ENCODE measurements at regions not wholly inside any gene's neighbourhood (a gene's known extent, or its start where the extent isn't known, plus 50 kb on each side); places are given as distances from the start of the nearest gene placed in this dataset.

DNA sequence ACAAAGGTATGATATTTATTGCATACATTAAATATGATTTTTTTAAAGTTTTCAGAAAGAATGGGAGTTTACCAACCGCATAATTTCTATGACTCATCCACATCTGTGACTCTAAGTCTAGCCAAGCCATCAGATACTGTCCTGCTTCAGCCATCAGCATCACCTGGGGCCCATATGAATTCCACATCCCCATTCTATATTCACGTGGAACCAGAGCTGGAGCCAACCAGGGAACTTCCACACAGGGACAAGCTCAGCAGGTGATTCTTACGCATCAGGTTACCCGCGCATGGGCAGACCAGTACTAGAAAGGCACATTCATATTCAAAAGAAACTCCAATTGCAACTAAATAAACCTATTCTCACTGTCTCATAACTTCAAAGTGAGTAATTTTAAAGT lies 817.7 kb upstream of the IGFBP3 start:
- Histone ChIP-seq H3K36me3 (ENCODE audit: low read depth) (no peaks in the 10 kb centered on the region), H3K4me1 (ENCODE audit: insufficient read depth) (peaks cover 3% of the 10 kb centered on the region; the same call in 1 of the 2 replicates), H3K9me2 (ENCODE audit: insufficient read depth) (no peaks in the 10 kb centered on the region), H2AFZ (no peak overlapping the region), H4K20me1 (ENCODE audit: insufficient read depth) (no peaks in the 10 kb centered on the region), H3K9ac (no peak overlapping the region), H3F3A (ENCODE audit: insufficient read depth) (no peaks in the 10 kb centered on the region), H3K27me3 (replicated peaks; ENCODE audit: insufficient read depth) (no peaks in the 10 kb centered on the region), H3K9me3 (ENCODE audit: low read depth) (no peaks in the 10 kb centered on the region), H3K79me2 (ENCODE audit: insufficient read depth) (no peaks in the 10 kb centered on the region), H3K4me3 (no peak overlapping the region), H3K27ac (no peak overlapping the region), H3K4me2 (ENCODE audit: unreplicated experiment) (no peak overlapping the region)
- 97 to 98% methylated on average over 5 of the region's 5 CpGs for WGBS, 2 experiments (ENCODE audit: low coverage in 1 of 2, low lambda C conversion rate in 2 of 2, missing lambda C conversion rate in 2 of 2)
- no peak for DNase-seq
- in situ Hi-C loops (cut with MboI) = loop anchor here (25.0 kb wide), 1 partner anchor 826 kb away; the partner anchor contains the start of gene IGFBP3
- no peak for TF ChIP-seq EZH2phosphoT487 (IDR thresholded peaks at IDR 0.05; ENCODE audit: insufficient read depth, low read depth)
- TF ChIP-seq EZH2 (IDR thresholded peaks at IDR 0.05; ENCODE audit: insufficient read depth, poor library complexity, severe bottlenecking) = no peak

GRCh38 chr7:46738165-46738564 lies 817.1 kb upstream of the IGFBP3 start:
- Histone ChIP-seq H2AFZ (no peak overlapping the region), H3K36me3 (ENCODE audit: low read depth) (no peaks in the 10 kb centered on the region), H3K9me2 (ENCODE audit: insufficient read depth) (no peaks in the 10 kb centered on the region), H4K20me1 (ENCODE audit: insufficient read depth) (no peaks in the 10 kb centered on the region), H3K27me3 (replicated peaks; ENCODE audit: insufficient read depth) (no peaks in the 10 kb centered on the region), H3K4me2 (ENCODE audit: unreplicated experiment) (no peak overlapping the region), H3K79me2 (ENCODE audit: insufficient read depth) (no peaks in the 10 kb centered on the region), H3F3A (ENCODE audit: insufficient read depth) (no peaks in the 10 kb centered on the region), H3K27ac (no peak overlapping the region), H3K9me3 (ENCODE audit: low read depth) (no peaks in the 10 kb centered on the region), H3K4me1 (ENCODE audit: insufficient read depth) (peaks cover 3% of the 10 kb centered on the region; the same call in 1 of the 2 replicates), H3K4me3 (no peak overlapping the region), H3K9ac (no peak overlapping the region)
- WGBS, 2 experiments (ENCODE audit: low coverage in 1 of 2, low lambda C conversion rate in 2 of 2, missing lambda C conversion rate in 2 of 2) = 93% methylated on average over 5 of the region's 5 CpGs
- in situ Hi-C loops (cut with MboI) = loop anchor here (25.0 kb wide), 1 partner anchor 826 kb away; the partner anchor contains the start of gene IGFBP3
- TF ChIP-seq EZH2 (IDR thresholded peaks at IDR 0.05; ENCODE audit: insufficient read depth, poor library complexity, severe bottlenecking) (no peak), EZH2phosphoT487 (IDR thresholded peaks at IDR 0.05; ENCODE audit: insufficient read depth, low read depth) (no peak)
- DNase-seq = no peak

DNA sequence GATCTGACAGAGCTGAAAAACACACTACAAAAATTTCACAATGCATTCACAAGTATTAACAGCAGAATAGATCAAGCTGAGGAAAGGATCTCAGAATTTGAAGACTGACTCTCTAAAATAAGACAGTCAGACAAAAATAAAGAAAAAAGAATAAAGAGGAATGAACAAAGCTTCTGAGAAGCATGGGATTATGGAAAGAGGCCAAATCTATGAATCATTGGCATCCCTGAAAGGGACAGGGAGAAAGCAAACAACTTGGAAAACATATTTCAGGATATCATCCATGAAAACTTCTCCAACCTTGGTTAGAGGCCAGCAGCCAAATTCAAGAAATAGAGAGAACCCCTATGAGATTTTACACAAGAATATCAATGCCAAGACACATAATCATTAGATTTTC lies 804.8 kb upstream of the IGFBP3 start:
- no peak overlapping the region for H3K9ac ChIP-seq
- H2AFZ ChIP-seq = no peak overlapping the region
- no peaks in the 10 kb centered on the region for H3F3A ChIP-seq (ENCODE audit: insufficient read depth)
- H3K4me3 ChIP-seq = no peak overlapping the region
- no peaks in the 10 kb centered on the region for H3K36me3 ChIP-seq (ENCODE audit: low read depth)
- no peak overlapping the region for H3K27ac ChIP-seq
- peaks cover 4% of the 10 kb centered on the region; the same call in 1 of the 2 replicates for H3K4me1 ChIP-seq (ENCODE audit: insufficient read depth)
- TF ChIP-seq EZH2 (IDR thresholded peaks at IDR 0.05; ENCODE audit: insufficient read depth, poor library complexity, severe bottlenecking) (no peak), EZH2phosphoT487 (IDR thresholded peaks at IDR 0.05; ENCODE audit: insufficient read depth, low read depth) (no peak)
- H4K20me1 ChIP-seq (ENCODE audit: insufficient read depth) = no peaks in the 10 kb centered on the region
- in situ Hi-C loops (cut with MboI) = loop anchor here (25.0 kb wide), 1 partner anchor 814 kb away; the partner anchor contains the start of gene IGFBP3
- no peaks in the 10 kb centered on the region for H3K79me2 ChIP-seq (ENCODE audit: insufficient read depth)
- H3K9me2 ChIP-seq (ENCODE audit: insufficient read depth) = no peaks in the 10 kb centered on the region
- no peaks in the 10 kb centered on the region for H3K9me3 ChIP-seq (ENCODE audit: low read depth)
- H3K4me2 ChIP-seq (ENCODE audit: unreplicated experiment) = no peak overlapping the region
- no peaks in the 10 kb centered on the region for H3K27me3 ChIP-seq (replicated peaks; ENCODE audit: insufficient read depth)
- DNase-seq = peak; percentile 38

DNA sequence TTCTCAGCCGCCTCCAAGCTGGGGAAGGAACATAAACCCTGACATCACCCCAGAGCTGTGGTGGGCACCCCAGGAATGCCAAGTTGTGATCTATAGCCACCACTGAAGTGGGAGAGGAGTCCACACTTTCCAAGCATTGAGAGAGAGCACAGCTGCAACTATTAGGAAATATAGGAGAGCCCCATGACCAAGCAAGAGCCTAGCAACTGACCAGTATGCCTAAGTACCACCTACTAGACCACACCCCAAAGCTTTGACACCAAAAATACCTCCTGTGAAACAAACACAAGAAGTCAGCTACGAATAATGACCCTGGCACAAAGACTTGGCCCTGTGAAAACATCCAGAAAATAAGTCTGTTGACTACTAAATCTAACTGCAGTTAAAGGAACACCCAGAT lies 804.1 kb upstream of the IGFBP3 start:
- H3K4me2 ChIP-seq (ENCODE audit: unreplicated experiment) = no peak overlapping the region
- no peaks in the 10 kb centered on the region for H3K9me2 ChIP-seq (ENCODE audit: insufficient read depth)
- TF ChIP-seq EZH2phosphoT487 (IDR thresholded peaks at IDR 0.05; ENCODE audit: insufficient read depth, low read depth) (no peak), EZH2 (IDR thresholded peaks at IDR 0.05; ENCODE audit: insufficient read depth, poor library complexity, severe bottlenecking) (no peak)
- H3K4me3 ChIP-seq = no peak overlapping the region
- no peaks in the 10 kb centered on the region for H4K20me1 ChIP-seq (ENCODE audit: insufficient read depth)
- no peak overlapping the region for H3K27ac ChIP-seq
- no peak overlapping the region for H3K9ac ChIP-seq
- DNase-seq = no peak
- in situ Hi-C loops (cut with MboI) = loop anchor here (25.0 kb wide), 1 partner anchor 813 kb away; the partner anchor contains the start of gene IGFBP3
- no peak overlapping the region for H2AFZ ChIP-seq
- H3K79me2 ChIP-seq (ENCODE audit: insufficient read depth) = no peaks in the 10 kb centered on the region
- no peaks in the 10 kb centered on the region for H3F3A ChIP-seq (ENCODE audit: insufficient read depth)
- WGBS, 2 experiments (ENCODE audit: low coverage in 1 of 2, low lambda C conversion rate in 2 of 2, missing lambda C conversion rate in 2 of 2) = 93 to 100% methylated on average over 2 of the region's 2 CpGs
- no peaks in the 10 kb centered on the region for H3K9me3 ChIP-seq (ENCODE audit: low read depth)
- H3K36me3 ChIP-seq (ENCODE audit: low read depth) = no peaks in the 10 kb centered on the region
- no peaks in the 10 kb centered on the region for H3K27me3 ChIP-seq (replicated peaks; ENCODE audit: insufficient read depth)
- H3K4me1 ChIP-seq (ENCODE audit: insufficient read depth) = peaks cover 4% of the 10 kb centered on the region; the same call in 1 of the 2 replicates

- H3K27me3 ChIP-seq (replicated peaks; ENCODE audit: insufficient read depth) = no peaks in the 10 kb centered on the region
- no peak for TF ChIP-seq EZH2 (IDR thresholded peaks at IDR 0.05; ENCODE audit: insufficient read depth, poor library complexity, severe bottlenecking)
- TF ChIP-seq EZH2phosphoT487 (IDR thresholded peaks at IDR 0.05; ENCODE audit: insufficient read depth, low read depth) = no peak
- no peak overlapping the region for H3K27ac ChIP-seq
- no peaks in the 10 kb centered on the region for H3K36me3 ChIP-seq (ENCODE audit: low read depth)
- H3K4me3 ChIP-seq = no peak overlapping the region
- DNase-seq = no peak
- peaks cover 4% of the 10 kb centered on the region; the same call in 1 of the 2 replicates for H3K4me1 ChIP-seq (ENCODE audit: insufficient read depth)
- H3F3A ChIP-seq (ENCODE audit: insufficient read depth) = no peaks in the 10 kb centered on the region
- no peaks in the 10 kb centered on the region for H4K20me1 ChIP-seq (ENCODE audit: insufficient read depth)
- no peak overlapping the region for H3K4me2 ChIP-seq (ENCODE audit: unreplicated experiment)
- 84 to 95% methylated on average over 4 of the region's 4 CpGs for WGBS, 2 experiments (ENCODE audit: low coverage in 1 of 2, low lambda C conversion rate in 2 of 2, missing lambda C conversion rate in 2 of 2)
- no peak overlapping the region for H3K9ac ChIP-seq
- H3K9me3 ChIP-seq (ENCODE audit: low read depth) = no peaks in the 10 kb centered on the region
- H3K79me2 ChIP-seq (ENCODE audit: insufficient read depth) = no peaks in the 10 kb centered on the region
- in situ Hi-C loops (cut with MboI) = no loop called here
- H3K9me2 ChIP-seq (ENCODE audit: insufficient read depth) = no peaks in the 10 kb centered on the region
- no peak overlapping the region for H2AFZ ChIP-seq
Observed at GRCh38 chr7:46723742-46724141, 802.7 kb upstream of the IGFBP3 start.

Measured in GM23248 (cell line).